ENCODE measurements at regions not wholly inside any gene's neighbourhood (a gene's known extent, or its start where the extent isn't known, plus 50 kb on each side); places are given as distances from the start of the nearest gene placed in this dataset.
"Not testable (repeated sequence)": the region's sequence is repeated elsewhere in the genome, so short reads cannot be mapped to it uniquely, and the experiment has no call there.

DNA sequence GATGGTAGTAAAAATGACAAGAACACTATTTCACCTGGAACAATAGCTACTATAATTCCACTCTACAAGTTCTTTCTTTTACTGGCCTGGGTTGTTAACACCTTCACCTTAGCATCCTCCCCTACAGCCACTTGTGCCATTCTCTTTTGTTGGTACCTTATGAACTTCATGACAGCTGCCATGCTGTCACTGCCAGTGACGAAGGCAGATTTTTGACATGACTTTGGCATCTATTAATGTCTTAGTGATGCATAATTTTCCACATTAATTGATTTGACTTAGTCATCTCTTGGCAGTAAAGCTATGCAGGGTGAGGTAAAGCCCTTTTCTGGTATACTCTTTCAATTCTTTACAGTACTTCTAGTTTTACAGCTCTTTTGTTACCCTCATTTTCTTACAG is 207.9 kb downstream of the TANC2 start:
- no peak for DNase-seq (ENCODE audit: low read depth)

DNA sequence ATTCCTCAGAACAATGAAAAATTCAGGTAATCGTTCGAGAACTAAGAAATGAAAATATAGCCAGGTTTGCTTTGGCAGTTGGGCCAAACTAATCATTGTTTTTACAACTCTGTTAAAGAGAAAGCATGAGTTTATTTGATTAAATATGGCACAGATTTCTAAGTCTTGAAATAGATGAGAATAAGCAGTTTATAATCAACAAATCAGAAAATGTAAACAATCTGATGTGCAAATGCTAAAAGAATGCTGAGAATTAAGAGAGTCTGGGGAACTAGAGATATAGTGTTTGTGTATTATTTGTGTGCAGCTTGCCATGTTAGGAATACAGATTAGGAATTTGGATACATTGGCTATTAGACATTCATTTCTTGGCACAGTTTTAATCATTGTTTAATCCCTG is 212.5 kb downstream of the TANC2 start:
- peak; percentile 59 for DNase-seq (ENCODE audit: low read depth)

DNA sequence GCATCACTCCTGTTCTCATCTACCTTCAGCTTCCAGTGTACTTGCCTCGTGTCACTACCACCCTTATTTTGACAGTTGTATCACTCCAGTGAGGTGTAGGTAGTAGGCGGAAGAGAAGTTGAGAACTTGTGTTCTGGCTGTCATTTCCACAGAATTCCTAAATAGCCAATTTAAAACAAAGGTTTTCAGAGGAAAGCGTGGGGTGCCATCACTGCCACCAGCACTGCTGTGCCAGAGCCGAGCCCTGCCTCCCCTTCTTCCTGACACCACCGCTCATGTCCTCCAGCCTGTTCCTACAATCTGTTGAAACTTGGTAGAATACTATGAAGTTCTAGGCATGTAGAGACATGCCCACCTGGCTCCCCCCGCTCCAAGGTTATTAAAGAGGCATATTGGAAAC is 215.8 kb downstream of the TANC2 start:
- DNase-seq (ENCODE audit: low read depth) = no peak

GRCh38 chr17:63185420-63185819 is 219.4 kb downstream of the TANC2 start:
- DNase-seq (ENCODE audit: low read depth) = no peak

DNA sequence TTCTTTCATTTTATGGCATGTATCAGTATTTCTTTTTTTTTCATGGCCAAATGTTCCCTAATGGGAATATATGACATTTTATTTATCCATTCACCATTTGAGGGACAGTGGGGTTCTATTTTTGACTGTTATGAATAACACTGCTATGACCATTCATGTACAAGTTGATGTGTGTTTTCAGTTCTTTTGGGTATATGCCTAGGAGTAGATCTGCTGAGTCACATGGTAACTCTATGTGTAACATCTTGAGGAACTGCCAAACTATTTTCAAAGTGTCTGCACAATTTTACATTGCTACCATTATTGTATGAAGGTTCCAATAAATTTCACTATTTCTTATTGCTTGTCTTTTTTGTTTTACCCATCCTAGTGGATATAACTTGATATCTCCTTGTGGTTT is 223.0 kb downstream of the TANC2 start:
- DNase-seq (ENCODE audit: low read depth) = peak; percentile 59

DNA sequence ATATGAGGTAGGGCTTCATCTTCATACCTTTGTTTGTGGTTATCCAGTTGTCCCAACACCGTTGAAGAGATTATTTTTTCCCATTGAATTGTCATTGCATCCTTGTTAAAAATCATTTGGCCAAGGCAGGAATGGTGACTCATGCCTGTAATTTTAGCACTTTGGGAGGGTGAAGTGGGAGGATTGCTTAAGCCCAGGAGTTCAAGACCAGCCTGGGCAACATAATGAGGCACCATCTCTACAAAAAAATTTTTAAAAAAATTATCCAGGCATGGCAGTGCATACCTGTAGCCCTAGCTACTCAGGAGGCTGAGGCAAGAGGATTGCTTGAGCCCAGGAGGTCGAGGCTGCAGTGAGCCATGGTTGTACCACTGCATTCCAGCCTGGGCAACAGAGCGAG is 223.9 kb downstream of the TANC2 start:
- peak; percentile 11 for DNase-seq (ENCODE audit: low read depth)

DNA sequence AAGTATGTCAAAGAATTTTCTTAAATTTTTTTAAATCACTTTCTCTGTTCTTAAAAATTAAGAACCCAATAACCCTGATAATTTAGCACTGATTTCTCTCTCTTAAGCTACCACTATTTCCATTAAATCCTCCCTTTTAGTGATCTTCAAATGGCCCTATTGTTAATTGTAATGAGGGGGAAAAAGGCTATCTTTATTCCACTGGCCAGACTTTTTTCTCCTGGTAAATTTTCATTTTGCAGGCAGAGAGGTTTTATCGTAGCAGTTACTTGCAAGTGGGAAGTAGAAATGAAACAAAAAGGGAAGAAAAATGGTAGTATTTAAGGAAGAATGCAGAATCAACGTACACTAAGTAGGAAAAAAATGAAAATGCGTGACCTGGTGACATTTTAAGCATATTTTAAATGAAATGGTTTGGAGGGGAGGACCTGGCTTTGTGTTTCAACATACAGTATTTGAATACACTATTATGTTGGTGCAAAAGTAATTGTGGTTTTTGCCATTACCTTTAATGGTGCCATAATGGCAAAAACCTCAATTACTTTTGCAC is 224.9 kb downstream of the TANC2 start:
- no peak for DNase-seq (ENCODE audit: low read depth)

DNA sequence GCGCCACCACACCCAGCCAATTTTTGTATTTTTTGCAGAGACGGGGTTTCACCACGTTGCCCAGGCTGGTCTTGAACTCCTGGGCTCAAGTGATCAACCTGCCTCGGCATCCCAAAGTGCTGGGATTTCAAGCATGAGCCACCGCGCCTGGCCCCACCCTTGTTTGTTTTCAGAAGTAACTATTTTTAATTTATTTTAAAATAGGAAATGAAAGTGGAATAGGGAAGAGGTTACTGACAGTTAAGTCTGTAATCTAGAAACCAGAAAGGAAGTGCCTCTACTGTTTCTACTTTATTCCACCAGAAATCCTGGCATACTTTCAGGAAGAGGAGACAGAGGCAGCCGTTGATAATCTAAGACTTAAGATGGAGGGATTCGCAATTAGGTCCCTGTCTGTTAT is 225.6 kb downstream of the TANC2 start:
- no peak for DNase-seq (ENCODE audit: low read depth)

DNA sequence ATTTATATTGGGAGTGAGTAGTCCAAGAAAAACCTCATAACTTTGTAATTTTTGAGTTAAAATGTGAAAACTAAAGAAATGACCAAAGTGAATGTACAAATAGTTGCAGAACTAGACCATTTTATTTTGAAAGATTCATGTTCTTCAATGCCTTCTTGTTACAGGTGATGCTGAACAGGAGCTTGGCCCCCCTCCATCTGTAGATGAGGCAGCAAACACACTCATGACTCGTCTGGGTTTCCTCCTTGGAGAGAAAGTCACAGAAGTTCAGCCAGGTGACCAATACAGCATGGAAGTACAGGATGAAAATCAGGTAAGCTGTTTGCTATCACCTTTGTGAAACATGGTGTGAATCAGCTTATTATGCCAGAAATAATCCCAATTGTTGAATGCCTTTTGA is 227.8 kb downstream of the TANC2 start:
- no peak for DNase-seq (ENCODE audit: low read depth)

GRCh38 chr17:63196772-63197335 is 230.8 kb downstream of the TANC2 start:
- DNase-seq (ENCODE audit: low read depth) = no peak

GRCh38 chr17:63203652-63204051 is 237.6 kb downstream of the TANC2 start:
- no peak for DNase-seq (ENCODE audit: low read depth)

- DNase-seq (ENCODE audit: low read depth) = no peak
Measured at GRCh38 chr17:63221939-63222338, 224.2 kb downstream of the CYB561 start.

DNA sequence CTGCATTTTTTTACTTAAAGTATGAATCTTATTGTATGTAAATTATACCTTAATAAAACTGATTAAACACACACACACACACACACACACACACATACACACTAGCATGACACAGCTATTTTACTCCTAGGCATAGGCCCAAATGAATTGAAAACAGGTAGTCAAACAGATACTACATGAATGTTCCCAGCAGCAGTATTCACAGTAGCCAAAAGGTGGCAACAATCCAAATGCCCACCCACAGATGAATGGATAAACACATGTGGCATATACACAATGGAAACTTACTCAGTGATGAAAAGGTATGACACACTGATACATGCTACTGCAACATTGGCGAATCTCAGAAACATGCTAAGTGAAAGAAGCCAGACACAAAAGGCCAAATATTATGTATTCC is 223.5 kb downstream of the CYB561 start:
- peak; percentile 9 for DNase-seq (ENCODE audit: low read depth)

GRCh38 chr17:63223212-63223911 is 222.7 kb downstream of the CYB561 start:
- DNase-seq (ENCODE audit: low read depth) = no peak

- DNase-seq (ENCODE audit: low read depth) = peak; percentile 27
Measured at GRCh38 chr17:63224644-63225043, 221.5 kb downstream of the CYB561 start.

DNA sequence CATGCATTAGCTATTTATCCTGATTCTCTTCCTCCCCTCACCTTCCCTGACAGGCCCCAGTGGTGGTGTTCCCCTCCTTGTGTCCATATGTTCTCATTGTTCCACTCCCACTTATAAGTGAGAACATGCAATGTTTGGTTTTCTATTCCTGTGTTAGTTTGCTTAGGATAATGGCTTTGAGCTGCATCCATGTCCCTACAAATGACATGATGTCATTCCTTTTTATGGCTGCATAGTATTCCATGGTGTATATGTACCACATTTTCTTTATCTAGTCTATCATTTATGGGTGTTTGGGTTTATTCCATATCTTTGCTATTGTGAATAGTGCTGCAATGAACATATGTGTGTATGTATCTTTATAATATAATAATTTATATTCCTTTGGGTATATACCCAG is 219.4 kb downstream of the CYB561 start:
- DNase-seq (ENCODE audit: low read depth) = not testable (repeated sequence)

DNA sequence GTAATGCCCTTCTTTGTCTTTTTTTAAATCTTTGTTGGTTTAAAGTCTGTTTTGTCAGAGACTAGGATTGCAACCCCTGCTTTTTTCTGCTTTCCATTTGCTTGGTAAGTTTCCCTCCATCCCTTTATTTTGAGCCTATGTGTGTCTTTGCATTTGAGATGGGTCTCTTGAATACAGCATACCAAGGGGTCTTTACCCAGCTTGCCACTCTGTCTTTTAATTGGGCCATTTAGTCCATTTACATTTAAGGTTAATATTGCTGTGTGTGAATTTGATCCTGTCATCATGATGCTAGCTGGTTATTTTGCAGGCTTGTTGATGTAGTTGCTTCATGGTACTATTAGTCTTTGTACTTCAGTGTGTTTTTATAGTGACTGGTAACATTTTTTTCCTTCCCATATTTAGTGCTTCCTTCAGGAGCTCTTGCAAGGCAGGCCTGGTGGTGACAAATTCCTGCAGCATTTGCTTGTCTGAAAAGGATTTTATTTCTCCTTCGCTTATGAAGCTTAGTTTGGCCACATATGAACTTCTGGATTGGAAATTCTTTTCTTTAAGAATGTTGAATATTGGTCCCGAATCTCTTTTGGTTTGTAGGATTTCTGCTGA is 215.0 kb downstream of the CYB561 start:
- not testable (repeated sequence) for DNase-seq (ENCODE audit: low read depth)

DNA sequence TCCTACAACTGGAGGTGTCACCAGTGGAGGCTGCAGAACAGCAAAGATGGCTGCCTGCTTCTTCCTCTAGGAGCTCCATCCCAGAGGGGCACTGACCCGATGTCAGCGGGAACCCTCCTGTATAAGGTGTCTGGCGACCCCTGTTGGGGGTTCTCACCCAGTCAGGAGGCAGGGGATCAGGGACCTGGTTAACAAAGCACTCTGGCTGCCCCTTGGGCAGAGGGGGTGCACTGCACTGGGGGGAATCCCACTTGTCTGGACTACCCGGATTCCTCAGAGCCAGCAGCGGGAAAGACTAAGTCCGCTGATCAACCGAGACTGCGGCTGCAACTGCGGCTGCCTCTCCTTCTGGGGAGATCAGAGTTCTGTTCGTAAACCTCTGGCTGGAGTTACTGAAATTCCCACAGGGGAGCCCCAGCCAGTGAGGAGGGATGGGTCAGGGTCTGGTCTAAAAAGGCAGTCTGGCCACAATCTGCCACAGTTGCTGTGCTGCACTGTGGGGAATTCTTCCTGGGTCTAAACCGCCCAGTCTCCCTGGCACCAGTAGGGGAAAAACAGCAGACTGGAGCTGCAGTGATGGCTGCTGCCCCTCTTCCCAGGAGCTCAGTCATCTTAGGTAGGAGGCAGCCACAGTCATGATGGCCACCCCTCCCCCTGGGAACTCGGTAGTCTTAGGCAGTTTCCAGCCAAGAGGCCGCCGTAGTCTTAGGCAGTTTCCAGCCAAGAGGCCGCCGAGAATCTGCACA is 213.4 kb downstream of the CYB561 start:
- no peak for DNase-seq (ENCODE audit: low read depth)

- DNase-seq (ENCODE audit: low read depth) = no peak
Measured at GRCh38 chr17:63240106-63240505, 206.0 kb downstream of the CYB561 start.

DNA sequence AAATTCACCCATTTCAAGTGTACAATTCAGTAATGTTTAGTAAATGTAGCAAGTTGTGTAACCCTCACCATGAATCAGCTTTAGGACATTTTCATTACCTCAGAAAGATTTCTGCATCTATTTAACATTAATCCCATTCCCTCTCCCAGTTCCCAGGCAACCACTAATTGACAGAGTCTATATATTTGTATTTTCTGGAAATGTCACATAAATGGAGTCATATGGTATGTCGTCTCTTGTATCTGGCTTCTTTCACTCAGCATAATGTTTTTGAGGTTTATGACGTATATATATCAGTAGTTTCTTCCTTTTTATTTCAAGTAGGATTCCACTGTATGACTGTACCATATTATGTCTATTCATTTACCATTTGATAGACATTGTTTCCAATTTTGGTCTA is 199.8 kb downstream of the CYB561 start:
- peak; percentile 76 for DNase-seq (ENCODE audit: low read depth)

DNA sequence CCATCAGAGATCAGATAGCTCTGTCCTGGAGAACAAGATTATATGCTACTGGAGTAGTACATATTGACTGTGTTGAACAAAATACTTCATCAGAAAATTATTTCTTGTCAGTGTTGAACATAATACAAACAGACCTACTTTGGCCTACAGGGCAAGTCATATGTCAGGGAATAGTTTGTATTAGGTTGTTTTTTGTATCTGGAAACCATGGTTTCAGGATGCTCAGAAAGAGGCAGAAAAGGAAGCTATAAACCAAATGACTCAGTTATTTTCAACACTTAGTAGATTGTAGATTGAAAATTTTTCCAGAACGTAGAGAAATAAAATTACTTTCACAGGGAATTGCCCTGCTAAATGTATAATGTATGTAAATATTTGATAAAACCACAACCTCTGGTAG is 198.4 kb downstream of the CYB561 start:
- DNase-seq (ENCODE audit: low read depth) = peak; percentile 42

GRCh38 chr17:63249256-63250004 is 196.7 kb downstream of the CYB561 start:
- peak; percentile 21 for DNase-seq (ENCODE audit: low read depth)
